Ammon's horn (tissue), 1 donor: ENCODE measurements at regions not wholly inside any gene's neighbourhood (a gene's known extent, or its start where the extent isn't known, plus 50 kb on each side); places are given as distances from the start of the nearest gene placed in this dataset.

Experiments
- DNase-seq: peaks from one replicate; pipeline ENCODE4 v3.0.0-alpha.2; 2016; ENCODE audit warnings: low spot score

DNA sequence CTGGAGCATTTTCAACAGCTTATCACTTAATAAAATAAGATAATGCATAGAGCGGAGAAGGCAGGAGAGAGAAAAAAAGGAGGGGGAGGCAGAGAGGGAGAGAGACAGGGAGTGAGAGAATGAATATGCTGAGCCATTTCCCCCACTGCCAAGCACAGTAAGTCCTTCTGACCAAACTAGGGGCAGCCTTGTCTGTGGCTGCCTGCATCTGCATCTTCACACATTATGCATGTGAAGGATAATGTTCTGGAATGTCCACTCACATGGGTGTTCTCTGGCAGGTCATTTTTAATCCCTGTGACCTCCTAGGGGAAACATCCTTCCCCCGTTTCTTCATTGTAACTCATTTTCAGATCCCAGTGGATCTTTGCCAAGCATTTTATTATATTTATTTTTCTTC, 269.3 kb downstream of the FOXA2 start:
- no peak for DNase-seq

DNA sequence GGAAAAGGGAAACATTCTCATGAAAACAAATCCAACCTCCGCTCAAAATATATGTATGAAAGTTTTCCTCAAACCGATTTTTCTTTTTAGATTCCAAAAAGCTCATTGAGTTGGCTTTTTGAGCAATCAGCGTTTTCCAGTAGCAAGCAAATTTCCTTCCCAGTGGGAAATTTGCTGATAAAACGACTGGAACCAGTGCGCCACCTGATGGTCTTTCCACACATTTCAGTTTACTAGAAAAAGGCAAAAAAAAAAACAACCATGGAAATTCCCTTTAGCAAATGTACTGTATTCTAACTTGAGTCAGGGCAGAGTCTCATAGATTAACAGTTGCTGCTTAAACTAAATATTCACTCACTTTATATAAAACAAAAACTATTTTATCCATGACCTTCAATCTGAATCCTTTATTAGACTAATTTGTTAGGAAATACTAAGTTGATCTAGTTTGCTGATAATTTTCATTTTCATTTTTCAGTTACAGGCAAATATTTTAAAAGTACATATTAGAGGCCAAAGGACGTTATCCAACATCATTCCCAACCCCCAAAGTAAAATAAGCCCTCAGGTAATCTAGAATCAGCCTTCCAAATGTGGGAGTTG, 271.5 kb downstream of the FOXA2 start:
- DNase-seq = peak; percentile 55

DNA sequence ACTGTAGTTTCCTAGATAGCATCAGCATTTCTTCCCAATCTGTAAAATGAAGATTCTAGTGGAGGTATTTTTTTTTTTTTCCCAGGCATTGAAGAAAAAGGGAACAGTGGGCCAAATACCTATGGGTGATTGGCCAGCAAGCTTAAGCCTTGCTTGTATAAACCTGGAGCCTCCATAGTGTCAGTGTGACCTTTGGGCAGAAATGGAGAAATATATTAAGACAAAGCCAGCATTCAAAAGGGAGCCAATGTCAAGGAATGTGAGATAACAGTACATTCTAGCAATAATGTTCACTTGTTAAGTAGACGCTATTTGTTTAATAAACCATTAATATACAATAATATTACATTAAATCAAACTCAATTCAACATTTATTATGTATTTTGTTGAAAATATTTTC, 275.4 kb downstream of the FOXA2 start:
- DNase-seq = no peak

DNA sequence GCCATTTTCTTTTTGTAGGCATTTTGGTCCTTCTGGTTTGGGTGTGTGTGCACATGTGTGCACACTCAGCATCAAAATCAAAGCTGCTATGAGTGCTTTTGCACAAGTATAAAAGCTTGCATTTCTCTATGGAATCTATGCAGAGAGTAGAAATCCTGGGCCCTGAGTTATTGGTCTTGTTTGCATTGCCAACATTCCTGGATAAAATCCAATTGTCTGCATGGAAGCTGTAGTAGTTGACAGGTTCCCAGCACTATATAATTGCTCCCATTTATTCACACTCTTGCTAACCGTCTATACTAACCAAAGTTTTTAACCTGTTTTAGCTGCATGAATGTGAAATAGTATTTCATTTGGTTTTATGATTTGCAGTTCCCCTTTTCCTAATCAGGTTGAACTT, 277.0 kb downstream of the FOXA2 start:
- DNase-seq = no peak

DNA sequence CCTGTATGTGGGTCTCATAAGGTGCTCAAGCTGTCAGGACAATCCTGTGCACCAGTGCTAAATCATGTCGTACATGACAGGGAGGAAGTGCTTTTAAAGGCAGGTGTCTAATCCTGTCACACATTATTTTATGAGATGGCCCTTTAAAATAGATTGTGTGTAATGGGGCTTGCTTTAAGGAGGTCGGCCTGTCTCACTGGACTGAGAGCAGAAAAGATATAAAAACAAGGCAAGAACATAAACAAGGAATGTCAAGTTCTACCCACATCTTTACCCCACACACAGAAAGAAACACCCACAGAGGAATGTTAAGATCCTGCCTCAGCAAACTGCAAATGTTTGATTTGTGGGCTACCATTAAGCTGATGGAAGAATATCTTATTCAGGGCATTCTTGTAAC, 279.0 kb downstream of the FOXA2 start:
- no peak for DNase-seq

DNA sequence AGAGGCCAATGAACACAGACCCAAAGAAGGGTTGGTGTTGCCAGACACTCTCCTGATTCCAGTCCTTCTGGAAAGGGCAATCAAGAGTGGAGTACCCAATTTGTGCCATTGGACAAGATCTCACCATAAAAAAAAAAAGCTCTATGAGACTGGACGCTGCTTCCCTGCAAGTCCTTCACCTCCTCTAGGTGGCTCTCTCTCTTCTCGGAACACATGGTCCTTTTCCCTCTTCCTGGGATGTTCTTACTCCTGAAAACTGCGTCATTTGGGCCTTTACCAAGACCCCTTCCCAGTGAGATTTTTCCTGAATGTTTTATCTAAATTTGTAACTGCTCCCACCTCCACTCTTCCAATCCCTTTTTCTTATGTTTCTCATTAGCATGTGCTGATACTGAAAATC, 280.8 kb downstream of the FOXA2 start:
- no peak for DNase-seq

DNA sequence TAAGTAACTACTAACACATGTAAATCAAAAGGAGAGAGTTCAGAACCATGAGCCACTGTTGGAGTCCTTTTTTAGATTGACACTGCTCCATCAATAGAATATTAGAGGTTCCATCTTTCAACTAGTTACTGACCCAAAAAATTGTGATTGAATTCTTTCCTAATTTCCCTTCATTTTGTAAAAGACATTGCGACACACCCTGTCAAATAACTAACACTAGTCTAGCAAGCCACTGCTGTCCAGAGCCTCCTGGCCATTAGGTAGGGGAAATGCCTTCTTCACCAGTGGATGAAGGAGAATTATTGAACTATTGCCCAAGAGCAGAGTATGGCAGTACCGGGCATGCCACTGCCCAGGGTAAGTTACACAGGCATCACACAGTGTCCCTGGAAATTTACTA, 282.3 kb downstream of the FOXA2 start:
- DNase-seq = no peak

DNA sequence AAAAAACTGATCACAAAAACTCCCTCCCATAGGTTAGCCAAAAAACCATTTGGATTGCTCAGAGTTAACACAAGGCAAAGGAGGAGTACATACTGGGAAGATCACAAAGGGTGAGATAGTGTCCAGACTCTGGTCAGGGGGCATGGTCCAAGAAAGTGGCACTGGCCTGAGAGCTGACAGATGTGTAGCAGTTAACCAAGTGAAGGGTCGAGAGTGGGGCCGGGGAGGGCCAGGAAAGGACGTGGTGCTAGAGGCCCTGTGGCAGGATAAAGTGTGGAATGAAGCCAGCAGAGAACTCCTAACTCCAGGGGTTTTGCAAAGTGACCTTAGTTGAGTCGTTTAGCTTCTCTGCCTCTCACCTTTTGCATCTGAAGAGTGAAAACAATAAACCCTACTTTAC, 290.5 kb downstream of the FOXA2 start:
- no peak for DNase-seq

DNA sequence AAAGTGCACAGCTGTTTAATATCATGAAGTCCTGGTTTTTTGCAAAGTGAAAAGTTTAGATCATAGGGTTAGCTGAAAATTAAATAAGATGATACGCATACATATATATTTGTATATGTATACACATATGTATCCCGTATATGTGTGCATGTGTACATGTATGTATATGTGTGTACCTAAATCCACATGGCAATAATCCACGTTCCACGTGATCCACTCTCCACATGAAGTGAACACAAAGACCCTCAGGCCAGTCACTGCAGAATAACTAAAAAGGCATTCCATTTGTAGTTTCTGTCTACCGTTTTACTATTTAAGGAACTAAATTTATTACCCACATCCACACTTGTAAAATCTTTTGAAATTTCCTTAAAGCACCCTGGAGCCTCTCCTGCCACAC, 294.9 kb downstream of the FOXA2 start:
- no peak for DNase-seq

DNA sequence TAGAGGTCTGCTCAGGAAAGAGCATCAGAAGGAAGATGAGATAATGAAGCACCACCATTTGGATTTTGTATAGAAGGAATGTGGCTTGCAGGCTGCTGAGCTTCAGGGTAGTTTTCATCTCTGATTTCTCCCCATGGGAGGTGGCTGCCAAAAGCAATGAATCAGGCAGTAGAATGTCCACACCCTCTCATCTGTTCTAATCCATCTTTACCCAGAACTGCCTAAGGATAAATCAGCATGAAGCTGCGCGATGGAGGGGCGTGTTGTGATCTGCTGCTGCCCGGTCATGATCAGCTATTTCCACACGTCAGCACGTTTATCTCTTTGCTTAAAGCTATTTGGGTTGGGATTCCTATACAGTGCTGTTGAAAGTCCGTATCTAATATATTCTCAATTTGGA, 295.4 kb downstream of the FOXA2 start:
- DNase-seq = peak; percentile 4

DNA sequence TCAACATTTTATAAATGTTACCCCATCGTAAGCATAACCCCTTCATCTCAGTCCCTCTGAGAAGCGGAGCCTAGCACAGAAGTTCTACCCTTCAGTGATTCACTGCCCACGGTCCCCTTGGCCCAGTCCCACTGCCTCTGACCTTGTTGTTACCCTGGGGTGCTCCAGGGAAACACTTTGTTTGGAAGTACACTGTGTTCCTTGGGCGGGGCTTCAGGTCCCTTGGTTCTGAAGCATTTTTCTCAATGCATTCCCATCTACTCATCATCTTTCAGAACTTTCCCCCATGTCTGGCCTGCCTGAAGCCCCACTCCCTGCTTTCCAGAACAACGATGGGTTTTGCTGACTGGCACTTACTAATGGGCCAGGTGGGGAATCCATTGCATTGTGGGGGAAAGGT, 296.2 kb downstream of the FOXA2 start:
- no peak for DNase-seq

DNA sequence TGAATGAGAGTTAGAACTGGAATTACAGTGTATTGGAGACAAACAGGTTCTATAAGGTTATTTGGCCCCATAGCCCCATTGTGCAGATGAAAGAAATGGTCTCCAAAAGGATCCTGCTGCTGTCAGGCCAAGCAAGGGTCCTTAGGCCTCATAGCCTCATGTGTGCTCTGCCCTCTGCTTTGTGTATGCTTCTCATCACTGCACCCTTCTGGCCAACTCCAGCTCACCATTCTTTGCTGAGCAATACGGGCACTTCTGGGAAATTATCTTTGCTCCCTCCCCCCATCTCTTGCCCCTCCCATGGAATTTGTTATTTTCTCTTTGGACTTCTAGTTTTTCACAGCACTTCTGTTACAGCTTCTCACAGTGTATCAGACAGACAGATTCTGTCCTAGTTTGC, 298.8 kb downstream of the FOXA2 start:
- no peak for DNase-seq

DNA sequence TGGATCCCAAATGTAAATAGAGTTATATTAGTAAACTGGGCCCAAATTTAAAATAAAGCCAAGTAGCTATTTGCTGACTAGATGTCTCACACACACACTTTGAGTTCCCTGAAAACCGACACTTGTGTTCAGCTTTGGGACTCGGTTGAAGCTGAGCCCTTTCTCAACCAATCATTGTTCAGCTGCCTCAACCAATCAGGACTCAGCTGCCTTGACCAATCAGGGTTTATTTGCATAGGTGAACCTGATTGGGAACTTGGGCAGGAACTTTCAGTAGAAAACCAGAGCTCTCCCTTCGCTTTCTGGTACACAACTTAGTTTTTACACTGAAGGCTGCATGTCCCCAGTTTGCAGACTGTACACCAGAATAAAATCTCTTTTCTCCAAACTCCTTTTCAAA, 301.7 kb downstream of the FOXA2 start:
- no peak for DNase-seq

DNA sequence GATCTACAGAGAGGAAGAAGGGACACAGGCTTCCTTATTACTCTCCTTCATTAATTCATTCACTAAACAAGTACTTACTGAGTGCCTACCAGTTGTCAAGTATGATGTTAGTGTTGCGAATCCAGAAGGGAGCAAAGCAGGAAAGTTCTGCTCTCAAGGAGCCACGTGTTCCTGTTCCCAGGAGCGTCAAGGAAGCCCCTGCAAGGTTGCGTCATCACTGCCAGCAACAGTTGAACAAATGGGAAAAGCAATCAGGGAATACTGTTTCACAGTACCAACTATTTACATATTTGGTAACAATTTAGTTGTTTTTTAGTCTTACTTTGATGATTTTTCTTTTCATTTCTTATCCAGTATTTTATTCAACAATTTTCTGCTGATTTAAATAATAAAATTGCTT, 310.0 kb downstream of the FOXA2 start:
- DNase-seq = no peak

DNA sequence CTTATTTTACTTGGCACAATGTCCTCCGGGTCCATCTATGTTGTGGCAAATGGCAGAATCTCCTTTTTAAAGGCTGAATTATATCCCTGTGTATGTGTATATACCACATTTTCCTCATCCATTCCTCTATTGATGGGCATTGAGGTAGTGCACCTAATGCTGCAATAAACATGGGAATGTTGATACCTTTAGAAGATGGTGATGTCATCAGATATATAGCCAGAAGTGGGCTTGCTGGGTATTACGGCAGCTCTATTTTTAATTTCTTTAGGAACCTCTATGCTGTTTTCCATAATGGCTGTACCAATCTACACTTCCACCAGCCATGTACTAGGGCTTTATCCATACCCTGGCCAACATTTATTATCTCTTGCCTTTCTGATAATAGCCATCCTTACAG, 315.7 kb downstream of the FOXA2 start:
- DNase-seq = no peak

DNA sequence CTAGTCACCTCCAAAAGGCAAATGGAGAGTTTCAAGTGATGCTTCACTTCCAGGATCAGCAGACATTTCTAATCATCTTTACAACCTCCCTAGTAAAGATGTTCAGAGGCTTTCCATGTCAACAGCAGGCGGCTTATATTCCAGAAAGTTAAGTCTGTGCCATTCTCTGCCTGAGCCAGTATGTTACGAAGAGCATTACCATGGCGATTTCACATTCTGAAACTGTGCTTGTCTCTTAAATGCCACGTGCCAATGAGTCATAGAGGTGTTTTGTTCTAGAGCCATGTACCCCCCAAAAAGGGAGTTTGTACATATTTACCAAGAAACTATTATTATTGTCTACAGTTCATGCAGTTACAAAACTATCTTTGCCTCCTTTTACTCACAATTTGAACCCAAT, 319.5 kb downstream of the FOXA2 start:
- no peak for DNase-seq

DNA sequence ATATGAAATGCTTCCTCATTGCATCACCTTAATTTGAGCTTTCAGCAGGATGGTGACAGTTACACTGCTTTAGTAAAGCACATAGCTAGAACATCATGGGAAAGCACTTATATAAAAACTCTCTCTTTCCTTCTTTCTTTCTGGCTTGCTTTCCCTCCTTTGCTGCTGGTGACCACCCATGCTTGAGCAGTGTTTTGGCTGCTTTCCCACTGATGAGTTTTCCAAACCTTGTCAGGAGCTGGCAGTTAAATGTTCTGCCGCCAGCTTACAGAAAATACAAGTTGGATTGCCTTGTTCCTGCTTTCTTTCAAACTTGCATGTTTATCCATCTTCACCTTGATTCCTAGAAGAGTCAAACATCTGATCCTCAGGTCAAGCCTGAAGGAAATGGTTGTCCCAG, 323.9 kb downstream of the FOXA2 start:
- no peak for DNase-seq

DNA sequence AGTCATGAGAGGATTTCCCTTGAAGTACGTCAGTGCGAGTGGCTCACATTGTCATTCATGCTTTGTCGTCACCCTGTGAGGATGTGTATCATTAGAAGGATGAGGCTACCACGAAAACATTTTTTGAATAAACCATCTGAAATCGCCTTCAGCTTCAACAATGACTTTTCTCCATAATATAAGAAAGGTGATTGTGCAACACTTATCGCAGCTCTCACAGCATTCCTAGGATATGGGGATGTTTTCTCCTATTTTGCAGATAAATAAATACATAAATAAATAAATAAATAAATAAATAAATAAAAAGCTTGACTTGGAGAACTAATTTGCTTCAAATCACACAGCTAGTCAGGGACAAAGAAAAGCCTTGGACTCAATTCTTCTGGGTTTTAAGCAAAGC, 326.5 kb downstream of the FOXA2 start:
- DNase-seq = no peak

DNA sequence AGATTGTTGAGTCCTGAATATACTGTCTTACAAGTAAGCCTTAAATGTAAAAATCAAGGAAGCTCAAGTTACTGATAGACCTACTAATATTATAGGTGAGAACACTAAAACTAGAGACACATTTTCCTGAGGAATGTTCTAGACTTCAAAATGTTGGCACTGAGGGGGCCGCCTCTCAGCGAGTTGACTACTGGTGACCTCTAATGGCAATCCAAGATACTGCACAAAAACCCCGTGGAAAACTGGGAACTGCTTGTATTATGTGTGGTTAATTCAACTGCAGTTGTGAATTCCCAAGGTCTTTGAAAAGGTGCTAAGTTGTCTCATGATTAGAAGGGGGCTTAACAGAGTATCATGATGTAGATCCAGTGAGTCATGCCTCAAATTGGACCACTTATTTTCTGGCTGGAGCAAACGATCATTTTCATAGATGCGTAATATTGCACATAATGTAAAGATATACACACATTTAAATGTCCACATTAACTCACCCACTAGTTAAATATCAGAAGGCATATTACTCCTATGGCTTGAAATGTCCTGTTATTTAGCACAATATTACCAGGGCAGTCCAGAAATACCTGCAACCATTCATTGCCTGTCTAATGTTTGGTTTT, 336.2 kb downstream of the FOXA2 start:
- no peak for DNase-seq

DNA sequence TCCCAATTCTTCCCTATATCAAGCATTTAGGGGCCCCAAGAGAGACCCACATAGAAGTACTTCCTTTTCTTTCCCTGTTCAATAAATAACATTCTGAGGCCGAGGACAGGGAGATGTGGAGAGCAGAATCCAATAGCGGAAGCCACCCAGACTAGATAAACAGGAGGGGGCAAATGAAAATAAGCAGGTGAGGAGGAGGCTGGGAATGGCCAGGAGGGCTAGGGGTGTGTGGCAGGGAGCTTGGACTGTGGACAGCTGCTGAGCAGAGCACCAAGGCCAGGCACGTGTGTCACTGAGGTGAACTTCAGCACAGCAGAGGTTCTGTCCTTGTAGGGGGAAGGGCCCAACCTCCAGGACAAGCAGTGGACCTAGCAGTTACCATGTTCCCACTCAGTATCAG, 339.2 kb downstream of the FOXA2 start:
- no peak for DNase-seq

DNA sequence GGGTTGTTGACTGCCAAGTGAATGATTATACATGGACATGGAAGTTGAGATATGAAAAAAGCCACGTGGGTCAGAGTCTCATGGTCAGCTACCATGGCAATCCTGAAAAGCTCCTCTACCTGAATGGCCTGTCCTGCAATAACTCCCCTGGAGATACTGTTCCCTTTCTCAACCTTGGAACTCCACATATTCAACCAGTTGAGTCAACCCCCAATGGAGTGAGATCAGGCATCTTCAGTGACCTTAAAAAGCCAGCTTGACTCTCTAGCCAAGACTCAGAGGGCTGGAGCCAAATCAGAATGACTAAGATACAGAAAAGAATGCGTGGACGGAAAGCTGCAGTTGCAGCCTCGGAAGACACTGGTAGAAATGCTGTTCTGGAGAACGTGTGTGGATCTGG, 341.3 kb downstream of the FOXA2 start:
- DNase-seq = no peak

DNA sequence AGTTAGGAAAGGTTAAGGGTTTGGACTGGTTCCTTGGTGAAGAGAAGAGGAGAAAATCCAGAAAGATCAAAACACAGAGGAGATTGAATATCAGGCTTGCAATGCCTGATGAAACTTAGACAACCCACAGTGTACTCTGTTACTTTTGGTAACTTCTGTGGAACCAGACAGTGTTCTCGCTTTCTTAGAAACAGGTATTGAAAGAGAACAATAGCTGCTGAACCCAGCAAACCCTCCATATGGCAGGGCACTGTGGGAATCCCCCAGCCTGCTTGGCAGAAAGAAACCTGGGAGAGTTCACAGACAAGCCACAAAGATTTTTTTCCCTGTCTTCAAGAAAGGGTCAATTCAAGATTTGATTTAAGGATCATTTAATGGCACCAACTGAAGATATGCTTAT, 342.8 kb downstream of the FOXA2 start:
- DNase-seq = no peak

DNA sequence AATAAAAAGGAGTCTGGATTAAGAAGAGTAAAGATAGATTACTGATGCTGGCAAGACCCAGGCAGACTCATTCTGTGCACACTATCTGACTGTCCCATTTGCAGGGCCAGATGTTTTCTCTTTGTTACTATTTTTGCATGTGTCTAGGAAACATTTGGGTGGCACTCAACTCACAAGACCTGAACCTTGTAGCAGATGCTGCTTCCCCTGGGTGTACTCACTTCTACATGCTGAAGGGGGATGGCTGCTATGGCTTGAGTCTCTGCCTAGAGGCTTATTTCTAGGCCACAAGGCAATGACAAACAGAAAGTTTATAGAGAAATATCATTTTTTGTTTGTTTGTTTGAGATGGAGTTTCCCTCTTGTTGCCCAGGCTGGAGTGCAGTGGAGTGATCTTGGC, 351.4 kb downstream of the FOXA2 start:
- DNase-seq = no peak

DNA sequence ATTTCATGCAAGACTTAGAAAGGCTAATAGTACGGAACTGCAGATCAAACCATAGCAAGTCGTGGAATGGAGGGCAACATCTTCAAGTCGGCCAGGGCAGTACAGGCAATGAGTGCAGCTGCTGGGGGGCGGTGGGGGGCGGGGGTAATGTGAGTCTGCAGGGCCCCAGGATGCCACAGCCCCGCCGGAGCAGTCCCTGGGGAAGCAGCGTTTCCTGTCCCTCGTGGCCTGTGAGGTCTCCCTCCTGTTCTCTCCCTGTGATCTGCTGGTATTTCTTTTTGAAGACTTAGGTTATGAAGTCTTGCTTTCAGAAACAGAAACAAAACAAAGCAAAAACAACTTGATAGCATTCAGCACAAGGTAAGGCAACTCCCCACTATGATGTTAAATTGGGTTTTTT, 351.9 kb downstream of the FOXA2 start:
- DNase-seq = no peak
